H1 (cell line): ENCODE measurements at regions not wholly inside any gene's neighbourhood (a gene's known extent, or its start where the extent isn't known, plus 50 kb on each side); places are given as distances from the start of the nearest gene placed in this dataset.

ENCODE experiments used
- CHD1 ChIP-seq: IDR thresholded peaks from 2 replicates; pipeline ENCODE4 v1.6.1; 2012; ENCODE audit warnings: low read depth, low read length, improper control_type of control experiment

GRCh38 chr14:65303190-65303898 is 109.2 kb upstream of the FUT8 start (continued):
- no peak for TF ChIP-seq CHD1
